Trophoblast cell (in vitro differentiated cells and primary cell): ENCODE measurements at regions not wholly inside any gene's neighbourhood (a gene's known extent, or its start where the extent isn't known, plus 50 kb on each side); places are given as distances from the start of the nearest gene placed in this dataset.
"Not testable (repeated sequence)": the region's sequence is repeated elsewhere in the genome, so short reads cannot be mapped to it uniquely, and the experiment has no call there.

Experiments
- DNase-seq, 2 donors: peaks; one replicate each; pipeline ENCODE4 v3.0.0-alpha.2; 2016
- H2AFZ ChIP-seq: 2 replicates; pipeline ENCODE4 v1.6.1; 2013; ENCODE audit warnings: low read length, moderate library complexity, mild to moderate bottlenecking; ENCODE audit not compliant: insufficient read depth, poor library complexity
- H2AK5ac ChIP-seq: 2 replicates; pipeline ENCODE4 v1.6.1; 2013; ENCODE audit warnings: mild to moderate bottlenecking, low read length
- H2BK120ac ChIP-seq: 2 replicates; pipeline ENCODE4 v1.6.1; 2013; ENCODE audit warnings: low read length, mild to moderate bottlenecking, moderate library complexity; ENCODE audit not compliant: insufficient read depth, poor library complexity
- H2BK12ac ChIP-seq: 2 replicates; pipeline ENCODE4 v1.6.1; 2013; ENCODE audit warnings: mild to moderate bottlenecking, low read length, moderate library complexity
- H2BK5ac ChIP-seq: 2 replicates; pipeline ENCODE4 v1.6.1; 2013; ENCODE audit warnings: low read length, low read depth, moderate library complexity, mild to moderate bottlenecking; ENCODE audit not compliant: poor library complexity
- H3K14ac ChIP-seq: 2 replicates; pipeline ENCODE4 v1.6.1; 2013; ENCODE audit warnings: mild to moderate bottlenecking, low read length
- H3K18ac ChIP-seq: 2 replicates; pipeline ENCODE4 v1.6.1; 2013; ENCODE audit warnings: mild to moderate bottlenecking, low read length
- H3K23ac ChIP-seq: 2 replicates; pipeline ENCODE4 v1.6.1; 2013; ENCODE audit warnings: low read length
- H3K27ac ChIP-seq: 2 replicates; pipeline ENCODE4 v1.5.1; 2013; ENCODE audit warnings: low read depth, mild to moderate bottlenecking, inconsistent platforms, low read length, moderate library complexity
- H3K27me3 ChIP-seq: 2 replicates; pipeline ENCODE4 v1.6.1; 2013; ENCODE audit warnings: inconsistent platforms, mild to moderate bottlenecking, low read length, moderate library complexity; ENCODE audit not compliant: insufficient read depth
- H3K36me3 ChIP-seq, 2 experiments: 1 replicate in 1 of 2; 2 replicates in 1 of 2; pipeline ENCODE4 v1.6.1; 2013; ENCODE audit warnings: low read length in 2 of 2, mild to moderate bottlenecking in 2 of 2, moderate library complexity in 1 of 2; ENCODE audit not compliant: insufficient read depth in 2 of 2, control insufficient read depth in 1 of 2
- H3K4ac ChIP-seq: 2 replicates; pipeline ENCODE4 v1.6.1; 2013; ENCODE audit warnings: low read depth, mild to moderate bottlenecking, low read length, moderate library complexity
- H3K4me1 ChIP-seq, 2 experiments: 1 replicate in 1 of 2; 2 replicates in 1 of 2; pipeline ENCODE4 v1.6.1; 2013; ENCODE audit warnings: low read length in 2 of 2, mild to moderate bottlenecking in 2 of 2, moderate library complexity in 1 of 2; ENCODE audit not compliant: insufficient read depth in 2 of 2, control insufficient read depth in 1 of 2
- H3K4me2 ChIP-seq: 2 replicates; pipeline ENCODE4 v1.6.1; 2013; ENCODE audit warnings: inconsistent platforms, mild to moderate bottlenecking, low read length, moderate library complexity
- H3K4me3 ChIP-seq: 2 replicates; pipeline ENCODE4 v1.5.1; 2013; ENCODE audit warnings: mild to moderate bottlenecking, low read depth, low read length, inconsistent platforms
- H3K79me1 ChIP-seq: one replicate; pipeline ENCODE4 v1.6.1; 2013; ENCODE audit warnings: low read length
- H3K79me2 ChIP-seq: 2 replicates; pipeline ENCODE4 v1.6.1; 2013; ENCODE audit warnings: low read length, mild to moderate bottlenecking; ENCODE audit not compliant: control insufficient read depth, insufficient read depth, poor library complexity
- H3K9ac ChIP-seq: 2 replicates; pipeline ENCODE4 v1.6.1; 2013; ENCODE audit warnings: mild to moderate bottlenecking, low read length
- H3K9me3 ChIP-seq: 2 replicates; pipeline ENCODE4 v1.6.1; 2013; ENCODE audit warnings: low read depth, mild to moderate bottlenecking, control low read depth, inconsistent platforms, low read length; ENCODE audit not compliant: insufficient read depth
- H4K12ac ChIP-seq: 2 replicates; pipeline ENCODE4 v1.6.1; 2013; ENCODE audit warnings: low read depth, mild to moderate bottlenecking, low read length, moderate library complexity
- H4K8ac ChIP-seq: 2 replicates; pipeline ENCODE4 v1.6.1; 2013; ENCODE audit warnings: low read depth, mild to moderate bottlenecking, low read length, moderate library complexity
- H4K91ac ChIP-seq: one replicate; pipeline ENCODE4 v1.6.1; 2013; ENCODE audit warnings: low read depth, mild to moderate bottlenecking, low read length, moderate library complexity
- WGBS: extraction: QIAGEN DNeasy Blood & Tissue Kit; methylation state at CpG from one replicate; pipeline ENCODE4 v1.1.7; 2013; ENCODE audit warnings: missing lambda C conversion rate; ENCODE audit not compliant: insufficient read length, insufficient coverage; ENCODE audit errors: extremely low coverage; 5-methylcytosine and 5-hydroxymethylcytosine counted together

DNA sequence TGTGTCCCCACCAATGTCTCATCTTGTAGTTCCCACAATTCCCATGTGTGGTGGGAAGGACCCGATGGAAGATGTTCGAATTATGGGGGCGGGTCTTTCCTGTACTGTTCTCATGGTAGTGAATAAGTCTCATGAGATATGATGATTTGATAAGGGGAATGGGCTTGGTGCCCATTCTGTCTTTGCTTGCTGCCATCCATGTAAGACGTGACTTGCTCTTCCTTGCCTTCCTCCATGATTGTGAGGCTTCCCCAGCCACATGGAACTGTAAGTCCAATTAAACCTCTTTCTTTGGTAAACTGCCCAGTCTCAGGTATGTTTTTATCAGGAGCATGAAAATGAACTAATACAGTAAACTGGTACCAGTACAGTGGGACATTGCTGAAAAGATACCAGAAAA is 909.9 kb upstream of the KLHL29 start:
- no CpG with 5 or more reads among the region's 4 CpGs for WGBS
- H3K9me3 ChIP-seq, H4K8ac ChIP-seq, H3K9ac ChIP-seq, H3K4me2 ChIP-seq, H2BK5ac ChIP-seq, H4K91ac ChIP-seq, H3K23ac ChIP-seq, DNase-seq, H3K18ac ChIP-seq, H2BK12ac ChIP-seq, H2AK5ac ChIP-seq, H3K4me1 ChIP-seq, H3K14ac ChIP-seq, H3K36me3 ChIP-seq, H3K4ac ChIP-seq, H2AFZ ChIP-seq, H3K27me3 ChIP-seq, H4K12ac ChIP-seq, H2BK120ac ChIP-seq, H3K79me2 ChIP-seq, H3K27ac ChIP-seq, H3K79me1 ChIP-seq, H3K4me3 ChIP-seq: not testable (repeated sequence)

DNA sequence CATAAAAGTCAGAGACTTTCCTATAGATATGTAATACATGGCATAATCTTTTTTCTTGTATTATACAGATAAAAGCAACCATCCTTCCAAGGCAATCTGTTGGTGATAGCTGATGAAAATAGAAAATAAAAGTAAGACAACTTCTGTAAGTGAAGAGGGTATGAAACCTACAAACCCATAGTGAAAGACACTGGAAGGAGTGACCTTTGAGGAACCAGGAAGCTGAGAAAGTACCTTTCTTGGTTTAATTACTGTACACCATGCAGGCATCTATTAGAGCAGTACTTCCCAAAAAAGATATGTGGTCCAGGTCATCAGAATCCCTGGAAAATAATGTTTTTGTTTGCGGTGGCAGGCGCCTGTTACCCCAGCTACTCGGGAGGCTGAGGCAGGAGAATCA is 906.6 kb upstream of the KLHL29 start:
- Histone ChIP-seq H2AFZ (no peak overlapping the region), H3K36me3 (no peaks in the 10 kb centered on the region), H3K79me2 (no peaks in the 10 kb centered on the region), H4K8ac (no peak overlapping the region), H3K9me3 (peaks cover 1% of the 10 kb centered on the region), H2BK120ac (no peak overlapping the region), H3K27me3 (no peaks in the 10 kb centered on the region), H3K79me1 (no peaks in the 10 kb centered on the region), H4K12ac (no peak overlapping the region), H3K9ac (no peak overlapping the region), H3K4me2 (no peak overlapping the region), H3K4me3 (no peak overlapping the region), H3K18ac (no peak overlapping the region), H2BK5ac (no peak overlapping the region), H3K14ac (no peak overlapping the region), H2BK12ac (no peak overlapping the region), H2AK5ac (no peak overlapping the region), H3K4me1 (no peaks in the 10 kb centered on the region), H3K27ac (no peak overlapping the region), H3K23ac (no peak overlapping the region), H4K91ac (no peak overlapping the region), H3K4ac (no peak overlapping the region)
- WGBS = no CpG with 5 or more reads among the region's 3 CpGs
- no peak for DNase-seq

DNA sequence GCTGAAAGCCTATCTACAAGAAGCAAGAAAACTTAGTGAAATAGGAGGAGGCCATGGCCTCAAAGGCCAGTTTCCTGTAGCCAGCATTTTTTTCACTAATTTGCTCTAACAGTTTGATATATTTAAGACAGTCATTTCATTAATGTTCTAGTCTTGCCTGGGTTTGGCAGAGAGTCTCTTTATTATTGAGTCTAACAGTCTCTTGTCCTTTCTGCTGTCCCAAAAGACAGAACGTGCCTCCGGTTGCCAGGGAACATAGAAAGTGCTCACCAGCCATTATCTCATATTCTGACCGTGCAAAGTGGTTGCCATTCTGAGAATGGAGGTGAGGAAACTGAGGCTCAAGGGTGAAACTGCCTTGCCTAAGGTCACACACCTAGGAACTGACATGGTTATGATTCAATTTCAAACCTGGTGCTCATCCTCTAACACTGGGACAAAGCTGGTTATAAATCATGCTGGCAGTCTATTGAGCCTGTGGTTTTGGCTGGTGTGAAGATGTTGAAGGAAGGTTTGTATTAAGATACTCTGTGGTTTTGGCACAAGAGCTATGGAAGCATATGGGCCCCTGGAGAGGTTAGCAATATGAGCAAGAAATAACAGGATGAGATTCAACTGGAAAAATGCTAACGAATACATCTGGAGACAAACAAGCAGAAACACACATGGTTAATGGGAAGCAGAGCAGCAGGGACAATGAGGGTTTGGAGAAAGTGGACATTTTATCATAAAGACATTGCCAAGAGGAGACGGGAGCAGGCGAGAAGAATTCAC is 903.3 kb upstream of the KLHL29 start:
- DNase-seq = no peak
- Histone ChIP-seq H3K79me1 (no peaks in the 10 kb centered on the region), H3K4me3 (no peak overlapping the region), H4K12ac (no peak overlapping the region), H4K91ac (no peak overlapping the region), H2BK12ac (no peak overlapping the region), H3K27me3 (no peaks in the 10 kb centered on the region), H3K36me3 (no peaks in the 10 kb centered on the region), H3K18ac (no peak overlapping the region), H3K9me3 (peaks cover 1% of the 10 kb centered on the region), H3K4me1 (peaks cover 0 to 6% of the 10 kb centered on the region in 2 experiments), H2BK120ac (no peak overlapping the region), H2AK5ac (no peak overlapping the region), H3K4me2 (no peak overlapping the region), H3K23ac (no peak overlapping the region), H3K9ac (no peak overlapping the region), H4K8ac (no peak overlapping the region), H3K27ac (no peak overlapping the region), H3K14ac (no peak overlapping the region), H2AFZ (no peak overlapping the region), H2BK5ac (no peak overlapping the region), H3K79me2 (no peaks in the 10 kb centered on the region), H3K4ac (no peak overlapping the region)
- no CpG with 5 or more reads among the region's 6 CpGs for WGBS

DNA sequence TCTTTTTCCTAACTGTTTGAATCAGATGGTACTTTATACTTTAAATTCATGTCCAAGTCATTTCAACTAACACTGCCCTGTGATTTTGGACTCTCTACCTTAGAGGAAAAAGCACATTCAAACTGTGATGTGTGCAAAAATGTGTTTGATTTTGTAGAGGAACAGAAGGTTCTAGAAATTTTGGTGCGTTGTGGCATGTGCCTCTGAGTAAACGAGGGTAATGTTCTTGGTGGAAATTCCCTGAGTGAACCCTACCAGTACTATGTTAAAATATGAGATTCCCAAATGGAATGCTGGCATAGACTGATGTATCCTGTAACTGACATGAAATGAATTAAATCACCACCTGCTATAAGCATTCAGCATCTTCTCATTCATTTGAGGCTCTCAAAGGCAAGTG is 901.9 kb upstream of the KLHL29 start:
- no peak overlapping the region for H3K14ac ChIP-seq
- no peak overlapping the region for H2BK5ac ChIP-seq
- H3K36me3 ChIP-seq = no peaks in the 10 kb centered on the region
- H3K9me3 ChIP-seq = no peaks in the 10 kb centered on the region
- no peak overlapping the region for H3K18ac ChIP-seq
- H3K27me3 ChIP-seq = no peaks in the 10 kb centered on the region
- no CpG with 5 or more reads among the region's 2 CpGs for WGBS
- DNase-seq = no peak
- H3K23ac ChIP-seq = no peak overlapping the region
- H4K12ac ChIP-seq = no peak overlapping the region
- H4K91ac ChIP-seq = no peak overlapping the region
- no peak overlapping the region for H3K4ac ChIP-seq
- H3K4me3 ChIP-seq = no peak overlapping the region
- no peak overlapping the region for H2AFZ ChIP-seq
- no peak overlapping the region for H2AK5ac ChIP-seq
- H3K4me1 ChIP-seq = peaks cover 0 to 12% of the 10 kb centered on the region in 2 experiments
- H3K79me2 ChIP-seq = no peaks in the 10 kb centered on the region
- H2BK120ac ChIP-seq = no peak overlapping the region
- no peak overlapping the region for H2BK12ac ChIP-seq
- H3K79me1 ChIP-seq = peaks cover 2% of the 10 kb centered on the region
- H3K4me2 ChIP-seq = no peak overlapping the region
- H3K9ac ChIP-seq = no peak overlapping the region
- no peak overlapping the region for H3K27ac ChIP-seq
- no peak overlapping the region for H4K8ac ChIP-seq
